GM13977 (cell line): ENCODE measurements at regions not wholly inside any gene's neighbourhood (a gene's known extent, or its start where the extent isn't known, plus 50 kb on each side); places are given as distances from the start of the nearest gene placed in this dataset.

Experiments used
- DNase-seq: peaks from one replicate; pipeline ENCODE4 v3.0.0; 2012; ENCODE audit warnings: low spot score
- CTCF ChIP-seq: IDR thresholded peaks from 2 replicates; pipeline ENCODE4 v1.5.1; 2012; ENCODE audit warnings: mild to moderate bottlenecking, control low read depth; ENCODE audit not compliant: insufficient read depth; ENCODE audit errors: extremely low read depth, missing control alignments
- in situ Hi-C: fragments of 300-500 bp; cut with MboI; formaldehyde crosslinking; loops from one replicate; pipeline ENCODE4 v1.12.0; 2022; ENCODE audit warnings: low sequenced_read_pairs, low pct_unique_long_range_greater_than_20kb, mixed read lengths, inconsistent platforms; ENCODE audit not compliant: unreplicated experiment

GRCh38 chr2:52974127-52974526 is 793.5 kb upstream of the CHAC2 start:
- in situ Hi-C loops = no loop called here
- no peak for TF ChIP-seq CTCF

GRCh38 chr2:52970642-52971041 is 797.0 kb upstream of the CHAC2 start:
- no peak for TF ChIP-seq CTCF
- DNase-seq = no peak
- in situ Hi-C loops = no loop called here

More at GRCh38 chr2:52974127-52974526, 793.5 kb upstream of the CHAC2 start:
- DNase-seq = no peak

- no peak for DNase-seq
- in situ Hi-C loops = no loop called here
- TF ChIP-seq CTCF = no peak
Measured at GRCh38 chr2:52968043-52968442, 799.6 kb upstream of the CHAC2 start.

- in situ Hi-C loops = no loop called here
- no peak for TF ChIP-seq CTCF
- DNase-seq = no peak
Measured at GRCh38 chr2:52964916-52965530, 802.6 kb upstream of the CHAC2 start.

GRCh38 chr2:52961403-52961802 is 806.2 kb upstream of the CHAC2 start:
- no peak for TF ChIP-seq CTCF
- DNase-seq = no peak
- in situ Hi-C loops = no loop called here

- in situ Hi-C loops = no loop called here
- DNase-seq = no peak
- TF ChIP-seq CTCF = no peak
Measured at GRCh38 chr2:52960881-52961280, 806.7 kb upstream of the CHAC2 start.

- TF ChIP-seq CTCF = no peak
- in situ Hi-C loops = no loop called here
- DNase-seq = no peak
Measured at GRCh38 chr2:52959801-52960200, 807.8 kb upstream of the CHAC2 start.
